ENCODE measurements at regions not wholly inside any gene's neighbourhood (a gene's known extent, or its start where the extent isn't known, plus 50 kb on each side); places are given as distances from the start of the nearest gene placed in this dataset.

GRCh38 chr1:42043182-42043581 is 110.0 kb upstream of the GUCA2B start:
- no peak for ATAC-seq
- TF ChIP-seq, protein P1, sequence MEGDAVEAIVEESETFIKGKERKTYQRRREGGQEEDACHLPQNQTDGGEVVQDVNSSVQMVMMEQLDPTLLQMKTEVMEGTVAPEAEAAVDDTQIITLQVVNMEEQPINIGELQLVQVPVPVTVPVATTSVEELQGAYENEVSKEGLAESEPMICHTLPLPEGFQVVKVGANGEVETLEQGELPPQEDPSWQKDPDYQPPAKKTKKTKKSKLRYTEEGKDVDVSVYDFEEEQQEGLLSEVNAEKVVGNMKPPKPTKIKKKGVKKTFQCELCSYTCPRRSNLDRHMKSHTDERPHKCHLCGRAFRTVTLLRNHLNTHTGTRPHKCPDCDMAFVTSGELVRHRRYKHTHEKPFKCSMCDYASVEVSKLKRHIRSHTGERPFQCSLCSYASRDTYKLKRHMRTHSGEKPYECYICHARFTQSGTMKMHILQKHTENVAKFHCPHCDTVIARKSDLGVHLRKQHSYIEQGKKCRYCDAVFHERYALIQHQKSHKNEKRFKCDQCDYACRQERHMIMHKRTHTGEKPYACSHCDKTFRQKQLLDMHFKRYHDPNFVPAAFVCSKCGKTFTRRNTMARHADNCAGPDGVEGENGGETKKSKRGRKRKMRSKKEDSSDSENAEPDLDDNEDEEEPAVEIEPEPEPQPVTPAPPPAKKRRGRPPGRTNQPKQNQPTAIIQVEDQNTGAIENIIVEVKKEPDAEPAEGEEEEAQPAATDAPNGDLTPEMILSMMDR (IDR thresholded peaks at IDR 0.05) = no peak
- Histone ChIP-seq H3K27me3 (no peaks in the 10 kb centered on the region), H3K27ac (no peak overlapping the region), H3K36me3 (no peaks in the 10 kb centered on the region), H3K4me1 (no peaks in the 10 kb centered on the region), H3K9me3 (no peaks in the 10 kb centered on the region), H3K4me3 (no peak overlapping the region)
- no peak for DNase-seq
- intact Hi-C loops (cut with DNase I) = no loop called here

DNA sequence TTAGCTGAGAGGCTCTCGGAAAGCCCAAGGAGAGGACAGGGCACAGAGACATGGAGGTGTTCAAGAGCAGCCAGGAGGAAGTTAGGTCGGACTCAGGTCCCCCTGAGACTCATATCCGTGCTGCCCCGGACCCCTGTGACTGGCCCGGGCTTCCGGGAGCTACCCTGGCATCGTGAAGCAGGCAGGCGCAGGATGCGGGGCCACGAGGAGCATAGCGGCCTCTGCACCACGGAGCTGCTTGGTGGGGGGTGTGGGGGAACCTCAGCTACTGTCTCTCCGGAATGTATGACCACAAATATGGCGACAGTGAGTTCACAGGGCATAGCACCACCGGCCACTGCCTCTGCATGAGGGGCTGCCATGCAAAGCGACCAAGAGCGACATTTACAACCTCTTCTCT is 112.2 kb upstream of the GUCA2B start:
- Histone ChIP-seq H3K27me3 (no peaks in the 10 kb centered on the region), H3K4me1 (peaks cover 0 to 4% of the 10 kb centered on the region in 2 donors), H3K27ac (no peak overlapping the region), H3K36me3 (no peaks in the 10 kb centered on the region), H3K4me3 (no peak overlapping the region), H3K9me3 (no peaks in the 10 kb centered on the region)
- TF ChIP-seq, protein P1 (IDR thresholded peaks at IDR 0.05) = no peak
- ATAC-seq = no peak
- DNase-seq = peak in 1 of 4 donors; percentile 72
- intact Hi-C loops (cut with DNase I) = no loop called here

- peak in 1 of 4 donors; percentile 54 for DNase-seq
- no peaks in the 10 kb centered on the region for H3K27me3 ChIP-seq
- no peak for ATAC-seq
- no peak overlapping the region for H3K27ac ChIP-seq
- H3K9me3 ChIP-seq = no peaks in the 10 kb centered on the region
- no peaks in the 10 kb centered on the region for H3K36me3 ChIP-seq
- H3K4me3 ChIP-seq = no peak overlapping the region
- TF ChIP-seq, protein P1 (IDR thresholded peaks at IDR 0.05) = no peak
- intact Hi-C loops (cut with DNase I) = no loop called here
- H3K4me1 ChIP-seq = peaks cover 0 to 4% of the 10 kb centered on the region in 2 donors
These were observed 113.1 kb upstream of the GUCA2B start for GRCh38 chr1:42040159-42040558.

- H3K36me3 ChIP-seq = no peaks in the 10 kb centered on the region
- no peak overlapping the region for H3K4me3 ChIP-seq
- TF ChIP-seq, protein P1 (IDR thresholded peaks at IDR 0.05) = no peak
- intact Hi-C loops (cut with DNase I) = no loop called here
- peaks cover 0 to 14% of the 10 kb centered on the region in 2 donors for H3K4me1 ChIP-seq
- no peak for DNase-seq
- no peaks in the 10 kb centered on the region for H3K27me3 ChIP-seq
- no peaks in the 10 kb centered on the region for H3K9me3 ChIP-seq
- ATAC-seq = no peak
- no peak overlapping the region for H3K27ac ChIP-seq
These were observed 114.9 kb upstream of the GUCA2B start for GRCh38 chr1:42038261-42038660.

- DNase-seq (no peak), ATAC-seq (no peak)
- Histone ChIP-seq H3K9me3 (no peaks in the 10 kb centered on the region), H3K4me1 (peaks cover 0 to 14% of the 10 kb centered on the region in 2 donors), H3K27me3 (no peaks in the 10 kb centered on the region), H3K4me3 (no peak overlapping the region), H3K27ac (no peak overlapping the region), H3K36me3 (no peaks in the 10 kb centered on the region)
- TF ChIP-seq, protein P1 (IDR thresholded peaks at IDR 0.05) = no peak
- intact Hi-C loops (cut with DNase I) = no loop called here
These were observed 115.6 kb upstream of the GUCA2B start for GRCh38 chr1:42037586-42037985.
